GM21360 (cell line): ENCODE measurements at regions not wholly inside any gene's neighbourhood (a gene's known extent, or its start where the extent isn't known, plus 50 kb on each side); places are given as distances from the start of the nearest gene placed in this dataset.
"Not testable (repeated sequence)": the region's sequence is repeated elsewhere in the genome, so short reads cannot be mapped to it uniquely, and the experiment has no call there.

Experiments used
- ATAC-seq: cut with Tn5 transposase; IDR thresholded peaks from one replicate; pipeline ENCODE4 v1.9.1; 2021; ENCODE audit warnings: mild to moderate bottlenecking, moderate library complexity; ENCODE audit not compliant: unreplicated experiment

DNA sequence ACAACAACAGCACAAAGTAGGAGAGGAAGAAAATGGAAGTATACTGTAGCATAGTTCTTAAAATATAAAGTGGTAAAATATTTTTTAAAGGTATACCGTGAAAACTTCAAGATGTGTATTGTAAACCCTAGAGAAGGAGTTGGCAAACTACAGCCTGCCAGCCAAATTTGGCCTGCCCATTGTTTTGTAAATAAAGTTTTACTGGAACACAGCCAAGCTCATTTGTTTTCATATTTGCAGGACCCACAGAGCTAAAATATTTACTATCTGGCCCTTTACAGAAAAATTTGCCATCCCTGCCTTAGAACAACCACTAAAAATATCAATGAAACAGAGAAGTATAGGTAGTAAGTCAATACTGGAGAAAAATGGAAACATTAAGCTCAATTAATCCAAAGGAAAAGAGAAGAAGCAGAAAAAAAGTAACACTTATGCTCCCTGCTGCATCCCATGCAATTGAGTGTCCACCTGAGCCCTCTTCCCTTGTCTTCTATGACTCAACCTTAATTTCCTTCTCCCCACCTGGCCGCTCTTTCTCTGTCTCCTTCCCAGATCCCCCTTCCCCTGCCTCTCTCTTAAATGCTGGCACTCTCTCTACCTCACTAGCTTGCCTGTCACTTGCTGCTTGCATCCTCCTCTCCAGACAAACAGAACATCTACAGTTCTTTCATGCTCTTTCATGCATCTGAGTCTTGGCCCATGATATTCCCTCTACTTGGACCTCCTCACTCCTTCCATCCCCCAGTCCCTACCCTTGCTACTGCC is 50.6 kb upstream of the FER start:
- ATAC-seq = no peak

DNA sequence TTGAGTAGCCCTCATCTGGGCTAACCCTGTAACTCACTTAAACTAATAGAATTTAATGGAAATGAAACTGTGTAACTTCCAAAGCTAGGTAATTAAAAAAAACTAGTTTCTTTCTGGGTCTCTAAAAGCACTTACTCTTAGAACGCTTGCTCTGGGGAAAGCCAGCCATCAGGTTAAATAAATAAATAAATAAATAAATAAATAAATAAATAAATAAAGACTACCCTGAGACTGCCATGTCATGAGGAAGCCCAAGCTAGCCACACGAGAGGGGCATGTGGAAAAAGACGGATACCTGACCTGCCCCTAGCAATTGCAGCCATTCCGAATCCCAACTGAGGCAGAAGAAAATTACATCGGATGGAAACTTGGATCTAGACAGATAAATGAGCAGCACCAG is 51.3 kb upstream of the FER start:
- ATAC-seq = no peak

DNA sequence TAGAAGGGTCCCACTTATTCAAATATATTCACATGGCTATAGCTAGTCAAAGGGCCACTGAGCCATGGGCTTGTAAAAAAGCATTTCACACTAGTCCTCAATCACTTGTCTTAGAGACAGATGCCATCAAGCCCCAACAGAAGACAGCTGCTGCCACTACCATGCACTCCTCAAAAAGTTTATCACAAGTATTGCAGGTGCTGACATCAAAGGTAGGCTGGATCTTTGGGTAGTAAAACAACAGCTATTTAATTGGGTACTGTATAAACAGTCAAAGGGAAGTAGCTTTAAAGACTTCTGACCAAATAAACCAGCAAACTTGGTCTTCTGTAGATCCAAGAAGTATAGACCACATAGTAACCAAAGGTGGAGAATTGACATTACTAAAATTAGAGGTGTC is 59.2 kb upstream of the FER start:
- no peak for ATAC-seq

DNA sequence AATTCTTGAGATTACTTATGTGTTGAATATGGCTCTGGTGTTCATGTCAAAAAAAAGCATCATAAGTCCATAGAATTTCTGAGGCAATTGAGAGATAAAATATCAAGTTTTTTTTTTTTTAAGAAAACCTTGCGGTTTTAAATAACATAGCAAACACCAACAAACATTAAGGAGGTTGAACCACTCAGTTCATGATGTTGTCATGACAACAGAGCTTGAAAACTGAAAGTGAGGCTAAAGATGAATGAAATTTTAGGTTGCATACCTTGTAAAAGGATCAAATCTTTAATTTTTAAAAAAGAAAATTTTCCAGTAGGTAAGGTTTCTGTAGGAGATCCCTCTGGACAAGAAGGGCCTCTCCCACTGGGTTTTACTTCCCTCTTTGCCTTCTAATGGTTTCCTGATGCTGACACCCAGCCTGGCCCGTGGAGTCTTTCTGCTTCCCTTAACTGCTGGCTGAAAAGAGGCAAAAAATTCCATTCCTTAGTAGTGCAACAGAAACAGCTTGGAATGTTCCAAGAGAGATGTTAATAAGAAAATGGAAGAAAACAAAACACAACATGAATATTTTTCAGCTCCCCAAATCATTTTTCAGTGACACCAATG is 60.0 kb upstream of the FER start:
- no peak for ATAC-seq

DNA sequence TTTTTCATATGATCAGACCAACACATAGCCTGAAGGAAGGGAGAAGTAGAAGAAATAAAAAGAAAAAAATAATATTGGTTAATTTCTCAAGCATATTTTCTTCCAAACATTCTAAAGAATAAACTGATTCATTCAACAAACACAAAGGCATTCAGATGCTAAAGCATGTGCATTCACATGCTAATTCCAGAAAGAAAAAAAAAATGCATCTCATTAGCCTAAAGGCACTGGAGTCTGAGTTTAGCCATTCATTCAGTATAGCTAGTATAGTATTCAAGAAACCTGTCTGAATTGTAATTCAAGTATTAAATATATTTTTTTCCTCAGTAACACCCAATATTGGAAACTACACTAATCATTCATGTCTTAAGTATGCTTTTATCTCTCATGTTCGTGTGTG is 61.0 kb upstream of the FER start:
- no peak for ATAC-seq

DNA sequence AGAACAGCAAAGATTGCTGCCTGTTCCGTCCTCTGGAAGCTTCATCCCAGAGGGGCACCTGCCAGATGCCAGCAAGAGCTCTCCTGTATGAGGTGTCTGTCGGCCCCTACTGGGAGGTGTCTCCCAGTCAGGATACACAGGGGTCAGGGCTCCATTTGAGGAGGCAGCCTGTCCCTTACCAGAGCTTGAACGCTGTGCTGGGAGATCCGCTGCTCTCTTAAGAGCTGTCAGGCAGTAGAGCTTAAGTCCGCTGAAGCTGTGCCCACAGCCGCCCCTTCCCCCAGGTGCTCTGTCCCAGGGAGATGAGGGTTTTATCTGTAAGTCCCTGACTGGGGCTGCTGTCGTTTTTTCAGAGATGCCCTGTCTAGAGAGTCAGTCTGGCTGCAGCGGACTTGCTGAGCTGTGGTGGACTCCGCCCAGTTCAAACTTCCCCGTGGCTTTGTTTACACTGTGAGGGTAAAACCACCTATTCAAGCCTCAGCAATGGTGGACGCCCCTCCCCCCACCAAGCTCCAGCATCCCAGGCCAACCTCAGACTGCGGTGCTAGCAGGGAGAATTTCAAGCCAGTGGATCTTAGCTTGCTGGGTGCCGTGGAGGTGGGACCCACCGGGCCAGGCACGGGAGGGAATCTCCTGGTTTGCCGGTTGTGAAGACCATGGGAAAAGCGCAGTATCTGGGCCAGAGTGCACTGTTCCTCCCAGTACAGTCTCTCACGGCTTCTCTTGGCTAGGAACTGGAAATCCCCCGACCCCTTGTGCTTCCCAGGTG is 62.1 kb upstream of the FER start:
- ATAC-seq = not testable (repeated sequence)

DNA sequence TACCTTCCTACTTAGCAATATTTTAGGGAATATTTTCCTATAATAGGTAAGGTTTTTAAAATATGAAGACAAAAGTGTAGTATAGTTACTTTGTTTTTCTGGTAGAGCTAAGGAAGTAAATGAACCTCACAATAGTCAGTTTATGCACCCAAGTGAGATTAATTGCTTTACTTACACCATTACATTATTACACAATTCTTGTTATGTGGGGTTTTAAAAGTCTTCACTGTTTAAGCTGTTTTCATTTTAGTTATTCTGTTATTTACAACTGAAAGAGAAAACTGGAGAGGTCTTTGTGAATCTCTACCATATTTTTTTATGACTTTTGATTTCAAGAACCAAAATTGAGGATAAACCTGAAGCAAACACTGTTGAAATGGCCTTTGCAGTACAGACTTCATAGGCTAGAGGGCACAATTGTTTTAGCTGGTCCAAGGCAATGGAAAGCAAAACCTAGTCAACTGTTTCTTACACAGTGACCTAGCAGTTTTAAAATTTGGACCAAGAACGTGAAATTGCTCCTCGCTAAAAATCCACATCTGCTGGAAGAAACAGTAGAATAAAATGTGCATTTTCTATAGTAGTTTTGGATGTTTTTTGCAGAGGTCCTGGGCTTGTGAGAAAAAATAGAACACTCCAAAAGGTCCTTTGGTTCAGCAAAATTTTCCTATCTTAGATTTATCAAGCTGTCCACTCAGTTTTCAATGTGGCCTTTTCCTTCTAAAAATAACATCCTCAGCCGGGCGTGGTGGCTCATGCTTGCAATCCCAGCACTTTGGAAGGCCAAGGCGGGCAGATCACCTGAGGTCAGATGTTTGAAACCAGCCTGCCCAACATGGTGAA is 66.4 kb upstream of the FER start:
- peak; percentile 91 for ATAC-seq

DNA sequence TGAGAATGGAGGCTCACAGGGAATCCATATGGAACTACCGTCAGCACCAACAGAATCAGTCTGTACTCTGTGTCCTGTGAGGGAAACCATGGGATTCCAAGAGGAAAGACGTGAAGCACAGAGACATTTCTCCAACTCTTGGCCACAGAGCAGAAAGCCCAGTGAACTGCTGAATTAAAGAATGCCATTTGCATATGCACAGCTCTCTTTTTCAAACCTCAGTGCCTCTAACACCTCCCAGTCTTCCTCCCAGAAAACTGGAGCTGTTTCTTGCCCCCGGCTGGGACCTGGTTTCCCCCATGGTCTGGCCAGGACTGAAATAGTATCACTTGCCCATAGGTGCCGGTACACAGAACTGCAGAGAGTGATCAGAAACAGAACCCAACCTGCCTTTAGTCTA is 69.6 kb upstream of the FER start:
- no peak for ATAC-seq

DNA sequence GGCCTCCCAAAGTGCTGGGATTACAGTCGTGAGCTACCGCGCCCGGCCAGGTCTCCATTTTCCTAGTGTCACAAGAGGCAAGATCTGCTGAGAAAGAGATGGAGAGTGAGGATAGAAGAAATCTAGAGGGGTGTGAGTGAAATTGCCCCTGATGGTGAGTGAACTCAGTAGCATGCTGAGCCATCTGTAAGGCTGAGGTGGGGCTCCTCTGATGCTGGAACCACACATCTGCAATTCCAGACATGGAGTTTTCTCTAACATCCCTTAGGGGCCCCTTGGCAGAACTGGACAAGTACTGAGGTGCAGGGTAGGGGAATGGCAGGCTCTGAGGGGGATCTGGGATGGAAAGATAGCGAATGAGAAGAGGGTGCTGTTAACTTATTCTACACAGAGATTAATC is 72.0 kb upstream of the FER start:
- no peak for ATAC-seq

DNA sequence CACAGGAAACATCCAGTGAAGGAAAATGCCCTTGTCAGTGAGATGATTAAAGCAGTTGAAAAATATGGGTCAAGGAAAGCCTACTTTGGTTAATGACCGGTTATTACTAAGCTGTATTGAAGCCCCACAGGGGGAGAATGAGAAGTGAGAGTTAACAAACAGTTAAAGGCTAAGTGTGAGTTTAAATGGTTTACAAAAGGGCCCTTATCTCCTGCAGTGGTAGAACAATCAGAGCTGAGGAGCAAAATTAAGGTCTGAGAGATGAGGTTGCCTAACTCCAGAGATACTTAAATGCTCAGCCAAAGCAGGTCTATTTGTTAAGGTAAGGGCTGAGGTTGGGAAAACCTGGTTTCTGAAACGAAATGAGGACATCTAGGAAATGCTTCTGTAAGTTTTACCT is 75.1 kb upstream of the FER start:
- ATAC-seq = no peak

DNA sequence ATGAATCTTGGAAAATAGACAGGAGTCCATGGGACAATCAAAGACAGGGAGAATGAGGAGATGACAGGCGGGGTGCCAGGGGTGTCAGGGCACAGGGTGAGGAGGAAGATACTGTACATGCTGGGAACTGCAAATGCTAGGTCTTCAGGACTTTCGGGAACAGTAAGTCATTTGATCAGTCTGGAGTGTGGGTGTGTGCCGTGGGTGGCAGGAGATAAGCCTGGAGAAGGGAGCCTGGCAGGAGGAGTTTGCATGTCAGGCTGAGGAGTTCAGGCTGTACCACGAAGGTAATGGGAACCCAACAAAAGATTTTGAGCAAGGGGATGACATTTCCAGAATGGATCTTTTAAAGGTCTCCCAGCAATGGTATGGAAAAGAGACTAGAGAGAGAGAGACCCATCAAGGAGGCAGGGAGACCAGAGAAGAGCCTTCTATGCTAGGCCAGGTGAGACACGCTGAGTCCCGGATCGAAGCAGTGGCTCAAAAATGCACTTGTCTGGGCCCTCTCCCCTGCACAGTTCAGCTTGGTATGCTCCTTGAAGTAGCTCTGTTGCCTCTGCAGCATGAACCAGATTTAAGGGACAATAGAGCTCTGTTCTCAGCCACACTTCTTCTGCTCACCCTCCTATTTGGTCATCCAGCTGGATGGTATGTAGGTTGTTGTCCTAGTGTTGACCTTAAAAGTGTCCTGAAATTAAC is 77.0 kb upstream of the FER start:
- no peak for ATAC-seq

DNA sequence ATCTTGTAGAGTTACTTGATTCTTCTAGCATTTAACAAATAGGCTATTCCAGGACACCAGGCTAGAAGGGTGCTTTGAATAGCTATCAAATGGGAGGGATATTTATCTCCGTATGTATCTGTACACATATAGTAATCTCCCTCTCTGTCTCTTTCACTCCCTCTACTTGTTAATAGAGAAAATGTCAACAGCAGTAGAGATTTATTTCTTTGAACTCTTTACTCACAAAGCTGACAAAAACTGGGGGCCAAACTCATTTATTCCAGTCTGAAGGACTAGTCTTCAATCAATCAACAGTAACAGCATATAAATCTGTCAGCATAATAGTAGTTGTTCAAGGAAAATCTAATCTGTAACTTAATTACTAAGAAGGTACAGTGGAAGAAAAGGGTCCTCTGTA is 78.2 kb upstream of the FER start:
- ATAC-seq = no peak

DNA sequence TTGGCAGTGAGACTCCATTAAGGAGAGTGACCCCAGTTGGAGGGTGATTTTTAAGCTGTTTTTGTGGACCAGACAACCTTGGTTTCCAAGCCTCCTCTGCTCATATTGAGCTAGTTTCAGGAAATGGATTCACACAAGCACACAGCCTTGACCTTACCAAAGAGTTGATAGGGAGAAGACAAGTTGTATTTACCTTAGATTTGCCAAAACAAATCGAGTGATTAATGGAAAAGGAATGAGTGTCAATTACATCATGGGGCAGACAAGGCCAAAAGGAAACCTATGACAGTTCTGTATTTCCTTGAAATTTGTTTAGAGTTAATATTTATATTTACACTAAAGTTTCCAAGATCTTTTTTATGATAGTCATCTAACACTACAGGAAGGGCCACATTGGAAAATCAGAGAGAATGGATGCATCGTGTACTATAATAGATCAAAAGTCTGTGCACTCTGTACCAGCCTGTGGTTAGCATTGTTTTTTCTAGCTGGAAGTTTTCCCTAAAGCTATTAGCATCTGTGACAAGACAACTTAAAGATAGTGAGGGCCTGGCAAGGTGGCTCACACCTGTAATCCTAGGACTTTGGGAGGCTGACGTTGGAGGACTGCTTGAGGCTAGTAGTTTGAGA is 86.0 kb upstream of the FER start:
- no peak for ATAC-seq

DNA sequence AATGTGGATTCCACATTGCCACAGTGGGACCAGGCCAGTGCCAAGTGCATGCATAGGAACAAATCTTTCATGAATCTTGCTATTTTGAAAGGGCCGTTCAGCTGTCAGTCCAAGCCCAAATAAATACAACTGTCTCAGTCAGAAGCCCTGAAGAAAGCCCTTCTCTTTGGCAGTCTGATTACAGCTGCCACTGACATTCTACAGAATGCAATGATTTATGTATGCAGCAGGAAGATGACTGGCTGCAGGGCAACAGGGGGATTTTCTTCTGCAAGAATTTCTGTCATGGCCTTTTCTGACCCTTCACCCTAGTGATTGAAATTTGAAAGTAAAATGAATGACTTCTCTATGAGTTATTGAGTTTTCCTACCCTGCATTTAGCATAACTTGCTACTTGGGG is 86.7 kb upstream of the FER start:
- ATAC-seq = no peak

DNA sequence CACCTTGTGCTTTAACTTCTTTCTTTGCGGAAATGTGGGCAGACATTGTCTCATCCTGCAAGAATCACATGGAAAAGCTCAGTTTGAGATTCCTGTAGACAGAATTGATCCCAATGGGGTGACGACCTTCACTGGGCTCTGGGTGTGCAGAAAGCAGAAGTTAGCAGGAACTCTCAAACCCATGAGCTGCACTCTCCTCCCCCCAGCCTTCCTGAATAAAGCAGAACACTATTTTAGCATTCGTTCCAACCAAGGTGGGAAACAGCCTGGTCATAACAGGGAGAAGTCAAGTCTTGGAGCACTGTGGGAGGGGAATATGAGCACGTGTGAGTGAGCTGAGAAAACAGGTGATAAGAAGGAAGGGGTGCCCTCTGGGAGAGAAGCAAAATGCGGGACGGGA is 87.4 kb upstream of the FER start:
- ATAC-seq = no peak

DNA sequence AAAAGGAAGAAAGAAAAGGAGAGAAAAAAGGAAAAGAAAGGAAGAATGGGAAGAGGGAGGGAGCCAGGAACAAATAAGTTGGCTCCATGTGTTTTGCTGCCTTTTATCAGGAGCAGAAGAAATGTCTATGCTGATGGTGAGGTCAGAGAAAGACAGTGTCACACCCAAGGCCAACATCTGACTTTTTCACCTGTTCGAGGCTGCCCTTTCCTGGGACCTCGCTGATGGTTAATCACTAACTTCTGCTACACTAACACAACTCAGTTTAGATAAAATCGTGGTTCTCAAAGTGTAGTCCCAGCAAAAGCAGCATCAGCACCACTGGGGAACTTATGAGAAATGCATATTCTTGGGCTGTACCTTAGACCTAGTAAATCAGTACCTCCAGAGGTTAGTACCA is 88.2 kb upstream of the FER start:
- no peak for ATAC-seq

DNA sequence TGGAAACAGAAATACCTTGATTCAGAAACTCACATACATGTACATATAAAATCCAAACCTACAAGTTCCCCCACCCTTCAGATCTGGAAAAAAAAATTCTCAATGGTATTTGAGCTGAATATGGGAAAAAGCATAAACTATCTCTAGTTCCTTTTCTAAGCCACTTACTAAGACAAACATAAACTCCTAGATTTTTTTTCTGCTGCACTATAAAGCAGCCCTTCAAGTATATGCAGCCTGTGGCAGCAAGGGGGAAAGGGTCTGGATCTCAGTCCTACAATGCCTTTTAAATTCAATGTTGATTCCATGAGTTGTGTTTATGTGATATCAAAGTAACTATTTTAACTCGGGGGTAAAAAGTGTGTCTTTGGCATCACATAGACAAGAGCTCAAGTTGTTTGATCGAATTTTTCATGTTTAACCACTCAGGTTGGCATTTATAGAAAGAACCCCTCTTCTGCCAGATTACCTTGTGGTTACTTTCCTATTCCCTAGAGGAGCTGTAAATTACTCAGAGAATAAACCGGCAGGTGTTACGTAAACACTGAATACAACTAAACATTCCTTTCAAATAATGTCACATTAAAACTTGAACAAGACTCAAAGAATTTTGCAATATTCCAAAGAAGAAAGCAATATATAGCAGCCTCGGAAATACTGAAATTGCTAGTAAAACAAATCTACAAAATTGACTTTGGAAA is 91.8 kb upstream of the FER start:
- no peak for ATAC-seq

DNA sequence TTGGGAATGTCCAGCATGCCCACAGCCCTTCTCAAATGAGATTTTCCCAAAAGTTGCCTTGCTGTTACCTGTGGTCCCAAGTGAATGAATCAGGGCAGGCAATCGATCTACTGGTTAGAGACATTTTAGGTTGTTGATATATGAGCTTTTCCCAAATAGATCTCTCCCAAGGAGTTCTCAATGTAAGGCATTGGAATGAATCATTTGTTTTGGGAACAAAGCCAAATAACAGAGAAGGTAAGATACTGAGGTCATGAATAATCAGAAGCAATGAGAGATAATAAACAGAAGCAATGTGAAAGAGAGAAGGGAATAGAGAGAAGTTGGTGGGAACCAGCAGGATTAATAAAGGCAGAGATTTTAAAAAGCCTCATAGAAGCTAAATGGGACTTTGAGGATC is 93.6 kb upstream of the FER start:
- no peak for ATAC-seq

DNA sequence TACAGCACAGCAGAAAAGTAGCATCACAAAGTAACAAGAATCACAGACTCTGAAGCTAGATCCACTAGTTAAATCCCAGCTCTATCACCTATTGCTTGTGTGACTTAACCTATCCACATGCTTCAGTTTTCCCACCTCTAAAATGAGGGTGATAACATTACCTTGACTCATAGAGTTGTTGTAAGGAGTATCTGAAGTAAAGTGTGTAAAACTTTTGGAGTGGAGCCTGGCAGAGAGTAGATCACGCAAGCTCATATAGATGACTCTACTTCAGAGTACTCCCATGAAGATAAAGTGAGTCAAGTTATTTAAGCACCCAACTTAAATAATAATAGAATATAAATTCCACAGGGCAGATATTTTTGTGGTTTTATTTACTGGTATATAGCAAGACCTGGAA is 94.5 kb upstream of the FER start:
- ATAC-seq = no peak

DNA sequence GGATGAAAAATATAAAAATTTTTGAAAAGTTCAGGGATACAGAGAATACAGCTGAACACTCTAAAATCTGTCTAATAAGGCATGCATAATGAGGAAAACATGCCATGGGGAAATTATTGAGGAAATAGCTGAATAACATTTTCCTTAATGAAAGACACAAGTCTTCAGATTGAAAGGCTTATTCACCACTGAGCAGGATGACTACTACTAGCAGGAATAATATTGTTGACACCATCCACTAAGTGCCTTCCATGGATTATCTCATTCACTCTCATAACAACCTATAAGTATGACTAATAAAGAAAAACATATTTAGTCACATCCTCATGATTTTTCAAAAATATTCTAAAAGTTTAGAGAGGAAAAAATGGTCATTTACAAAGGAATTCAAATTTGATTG is 96.7 kb upstream of the FER start:
- no peak for ATAC-seq
